Right lobe of liver (tissue), 4 donors: ENCODE measurements at regions not wholly inside any gene's neighbourhood (a gene's known extent, or its start where the extent isn't known, plus 50 kb on each side); places are given as distances from the start of the nearest gene placed in this dataset.

Experiments
- CTCF ChIP-seq, 4 donors: fragments of 200-600 bp in 3 of 4; fragments of 450-650 bp in 1 of 4; IDR thresholded peaks; one replicate each; pipeline versions ENCODE4 v1.5.1 to v1.8.0; 2016 to 2022; ENCODE audit warnings: antibody characterized with exemption in 4 of 4, mild to moderate bottlenecking in 2 of 4
- POLR2A ChIP-seq: fragments of 450-650 bp; IDR thresholded peaks from one replicate; pipeline ENCODE4 v1.6.1; 2017; ENCODE audit warnings: antibody characterized with exemption, mild to moderate bottlenecking
- donor health status: DM: no; HTN: no; CAD: no.
- donor health status: DM: no; HTN: no; CAD: no.
- donor health status: DM: no; HTN: yes; CAD: no.

GRCh38 chr5:6943197-6944112, 230.2 kb downstream of the TENT4A start:
- no peak for TF ChIP-seq CTCF (IDR thresholded peaks at IDR 0.05)
- no peak for TF ChIP-seq POLR2A
